SK-N-SH (cell line): ENCODE measurements at regions not wholly inside any gene's neighbourhood (a gene's known extent, or its start where the extent isn't known, plus 50 kb on each side); places are given as distances from the start of the nearest gene placed in this dataset.

Experiments used
- CTCF ChIA-PET: fragments of 300-600, 350-600 bp; formaldehyde crosslinking; extraction: SDS; loops from one replicate; lab custom pipeline; 2021; lab: Yijun Ruan, JAX
- POLR2A ChIA-PET: fragments of 350-600 bp; sonication (Branson Sonifier 250); formaldehyde crosslinking; extraction: SDS; loops from one replicate; lab custom pipeline; 2020; ENCODE audit warnings: antibody characterized with exemption, inconsistent platforms; lab: Yijun Ruan, JAX
- DNase-seq: peaks from one replicate; pipeline ENCODE4 v3.0.0; 2012
- H2AFZ ChIP-seq: fragments of 200-600 bp; sonication (generic); 2 replicates; pipeline ENCODE4 v1.8.1; 2016; ENCODE audit warnings: antibody characterized with exemption, mild to moderate bottlenecking, low read depth
- H3F3A ChIP-seq: fragments of 200-600 bp; sonication (generic); replicated peaks from 2 replicates; pipeline ENCODE3; 2016; ENCODE audit warnings: antibody characterized with exemption, mild to moderate bottlenecking; ENCODE audit not compliant: insufficient read depth
- H3K27ac ChIP-seq, 2 experiments: fragments of 200-500 bp in 1 of 2; fragments of 200-600 bp in 1 of 2; sonication (Bioruptor generic) in 1 of 2; sonication (generic), shearing (Covaris generic) in 1 of 2; 2 replicates each; pipeline versions ENCODE4 v1.5.1 to v1.6.1; 2014 to 2016; ENCODE audit warnings: low read depth in 2 of 2, inconsistent platforms in 1 of 2, low read length in 1 of 2, mild to moderate bottlenecking in 1 of 2, mixed read lengths in 1 of 2
- H3K27me3 ChIP-seq: fragments of 200-600 bp; sonication (generic), shearing (Covaris generic); 2 replicates; pipeline ENCODE4 v1.6.1; 2016; ENCODE audit warnings: mixed run types; ENCODE audit not compliant: insufficient read depth
- H3K36me3 ChIP-seq, 2 experiments: fragments of 200-500 bp in 1 of 2; fragments of 200-600 bp in 1 of 2; sonication (Bioruptor generic) in 1 of 2; sonication (generic) in 1 of 2; replicated peaks in 1 of 2; 2 replicates each; pipeline versions ENCODE3 to v1.5.1; 2014 to 2016; ENCODE audit warnings: low read length in 1 of 2, mild to moderate bottlenecking in 1 of 2; ENCODE audit not compliant: insufficient read depth in 2 of 2, control insufficient read depth in 1 of 2
- H3K4me1 ChIP-seq, 2 experiments: fragments of 200-500 bp in 1 of 2; fragments of 200-600 bp in 1 of 2; sonication (Bioruptor generic) in 1 of 2; sonication (generic), shearing (Covaris generic) in 1 of 2; 2 replicates each; pipeline versions ENCODE4 v1.5.1 to v1.6.1; 2014 to 2016; ENCODE audit warnings: low read depth in 1 of 2, low read length in 1 of 2, mixed run types in 1 of 2; ENCODE audit not compliant: insufficient read depth in 2 of 2, control insufficient read depth in 1 of 2
- H3K4me2 ChIP-seq: fragments of 200-600 bp; sonication (generic), shearing (Covaris generic); 2 replicates; pipeline ENCODE4 v1.6.1; 2017; ENCODE audit warnings: mixed run types
- H3K4me3 ChIP-seq, 2 experiments: fragments of 200-500 bp in 1 of 2; fragments of 200-600 bp in 1 of 2; sonication (Bioruptor generic) in 1 of 2; sonication (generic), shearing (Covaris generic) in 1 of 2; 2 replicates each; pipeline versions ENCODE4 v1.5.1 to v1.8.1; 2014 to 2016; ENCODE audit warnings: low read depth in 2 of 2, inconsistent platforms in 1 of 2, low read length in 1 of 2, mild to moderate bottlenecking in 1 of 2, mixed read lengths in 1 of 2, moderate library complexity in 1 of 2
- H3K79me2 ChIP-seq: fragments of 200-600 bp; sonication (generic); 2 replicates; pipeline ENCODE4 v1.8.1; 2017; ENCODE audit warnings: mild to moderate bottlenecking; ENCODE audit not compliant: insufficient read depth
- H3K9ac ChIP-seq: fragments of 200-600 bp; sonication (generic); 2 replicates; pipeline ENCODE4 v1.6.1; 2017; ENCODE audit warnings: mixed run types
- H3K9me2 ChIP-seq: fragments of 200-600 bp; sonication (generic); 2 replicates; pipeline ENCODE4 v1.6.1; 2017; ENCODE audit warnings: mixed run types
- H3K9me3 ChIP-seq: fragments of 200-600 bp; sonication (generic); 2 replicates; pipeline ENCODE4 v1.6.1; 2017; ENCODE audit warnings: mixed run types, mild to moderate bottlenecking, moderate library complexity
- H4K20me1 ChIP-seq: fragments of 200-600 bp; sonication (generic); 2 replicates; pipeline ENCODE4 v1.6.1; 2017; ENCODE audit warnings: mild to moderate bottlenecking, mixed run types; ENCODE audit not compliant: insufficient read depth
- ELF1 ChIP-seq: IDR thresholded peaks from 2 replicates; pipeline ENCODE4 v1.4.0; 2012
- EZH2phosphoT487 ChIP-seq: fragments of 200-600 bp; sonication (generic); IDR thresholded peaks from 2 replicates; pipeline ENCODE4 v1.6.1; 2017; ENCODE audit warnings: low read depth, mixed run types, mild to moderate bottlenecking, antibody characterized with exemption, moderate library complexity, borderline replicate concordance
- FOXJ3 ChIP-seq: sonication (generic); formaldehyde crosslinking; IDR thresholded peaks from 2 replicates; pipeline ENCODE4 v1.5.1; 2020; ENCODE audit warnings: mild to moderate bottlenecking, missing genetic modification reagents
- FOXM1 ChIP-seq: IDR thresholded peaks from 2 replicates; pipeline ENCODE4 v1.4.0; 2012; ENCODE audit warnings: low read depth, mild to moderate bottlenecking
- MEF2A ChIP-seq: IDR thresholded peaks from 2 replicates; pipeline ENCODE4 v1.4.0; 2012; ENCODE audit warnings: low read depth, borderline replicate concordance
- NFIC ChIP-seq: IDR thresholded peaks from 2 replicates; pipeline ENCODE4 v1.4.0; 2012; ENCODE audit warnings: borderline replicate concordance
- NRF1 ChIP-seq: IDR thresholded peaks from 2 replicates; pipeline ENCODE4 v1.6.1; 2012; ENCODE audit warnings: low read depth, mild to moderate bottlenecking, low read length
- PBX3 ChIP-seq: IDR thresholded peaks from 2 replicates; pipeline ENCODE4; 2012
- REST ChIP-seq: IDR thresholded peaks from 2 replicates; pipeline ENCODE4 v1.6.1; 2012; ENCODE audit warnings: mild to moderate bottlenecking, low read depth, low read length, moderate library complexity
- RFX5 ChIP-seq: IDR thresholded peaks from 2 replicates; pipeline ENCODE4 v1.6.1; 2012; ENCODE audit warnings: mild to moderate bottlenecking, improper control_type of control experiment, low read length
- RXRA ChIP-seq: IDR thresholded peaks from 2 replicates; pipeline ENCODE4 v1.4.0; 2012; ENCODE audit warnings: low read depth, mild to moderate bottlenecking, borderline replicate concordance
- SIN3A ChIP-seq: IDR thresholded peaks from 2 replicates; pipeline ENCODE4 v1.6.1; 2012; ENCODE audit warnings: low read depth, mild to moderate bottlenecking, low read length, moderate library complexity, borderline replicate concordance
- TEAD4 ChIP-seq: IDR thresholded peaks from 2 replicates; pipeline ENCODE4 v1.4.0; 2012; ENCODE audit warnings: mild to moderate bottlenecking, borderline replicate concordance; ENCODE audit not compliant: insufficient read depth
- WGBS: methylation state at CpG from one replicate; pipeline ENCODE4 v1.1.6; 2017; ENCODE audit warnings: low lambda C conversion rate; 5-methylcytosine and 5-hydroxymethylcytosine counted together
- TF ChIP-seq, protein P1 (sequence below): IDR thresholded peaks from 2 replicates; pipeline ENCODE4 v1.4.0; 2012; ENCODE audit warnings: low read depth, borderline replicate concordance
- TF ChIP-seq, protein P2 (sequence below): fragments of 200-600 bp; sonication (generic); IDR thresholded peaks from 2 replicates; pipeline ENCODE4 v1.6.1; 2017; ENCODE audit warnings: antibody characterized with exemption, mild to moderate bottlenecking, moderate library complexity

GRCh38 chr6:100237821-100238220 lies 226.9 kb downstream of the SIM1 start:
- Histone ChIP-seq H3K4me2 (no peak overlapping the region), H3K36me3 (no peaks in the 10 kb centered on the region), H3K9me2 (no peaks in the 10 kb centered on the region), H3K27me3 (no peaks in the 10 kb centered on the region), H2AFZ (peak overlapping the region; percentile 50; the same call in 1 of the 2 replicates), H3K27ac (no peak overlapping the region), H3F3A (peaks cover 5% of the 10 kb centered on the region), H4K20me1 (no peaks in the 10 kb centered on the region), H3K9ac (no peak overlapping the region), H3K4me3 (no peak overlapping the region), H3K4me1 (no peaks in the 10 kb centered on the region), H3K79me2 (no peaks in the 10 kb centered on the region), H3K9me3 (no peaks in the 10 kb centered on the region)
- ChIA-PET POLR2A (no interaction called here), CTCF (interaction anchor here (0.6 kb wide), 1 partner anchor 760 kb away, joined by 3 read pairs; no protein-coding TSS in a partner anchor)
- TF ChIP-seq REST (no peak), EZH2phosphoT487 (no peak)
- WGBS: 13% methylated on average over 2 of the region's 2 CpGs
- no peak for DNase-seq

DNA sequence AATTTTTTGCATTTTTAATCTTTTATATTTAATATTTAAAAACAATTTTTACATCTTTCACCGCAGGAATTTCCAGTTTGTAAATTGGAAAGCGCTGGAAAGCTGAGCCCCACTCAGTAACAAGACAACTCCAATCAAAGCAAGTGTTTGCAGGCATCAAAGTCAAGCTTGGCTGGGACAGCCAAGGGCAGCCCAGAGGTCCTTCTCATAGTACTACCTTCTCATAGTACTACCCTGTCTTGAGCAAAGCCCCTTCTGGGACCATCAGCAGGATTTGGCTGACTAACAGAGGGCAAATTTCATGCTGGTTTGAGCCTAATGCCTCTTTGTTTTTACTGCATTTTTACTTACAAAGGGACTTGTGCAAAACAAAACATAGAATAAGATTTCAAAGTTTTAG lies 228.3 kb downstream of the SIM1 start:
- H3K4me3 ChIP-seq: no peak overlapping the region
- no peaks in the 10 kb centered on the region for H3K36me3 ChIP-seq
- DNase-seq: no peak
- 26% methylated on average over 2 of the region's 2 CpGs for WGBS
- peaks cover 5% of the 10 kb centered on the region for H3F3A ChIP-seq
- no peaks in the 10 kb centered on the region for H3K79me2 ChIP-seq
- no peak overlapping the region for H3K9ac ChIP-seq
- H3K27ac ChIP-seq: no peak overlapping the region
- POLR2A ChIA-PET: no interaction called here
- no peak overlapping the region for H2AFZ ChIP-seq
- H3K9me2 ChIP-seq: no peaks in the 10 kb centered on the region
- no peaks in the 10 kb centered on the region for H3K9me3 ChIP-seq
- H3K27me3 ChIP-seq: no peaks in the 10 kb centered on the region
- no peak overlapping the region for H3K4me2 ChIP-seq
- no peaks in the 10 kb centered on the region for H4K20me1 ChIP-seq
- H3K4me1 ChIP-seq: no peaks in the 10 kb centered on the region; a peak in 1 of 4 replicates
- CTCF ChIA-PET: no interaction called here
- no peak for TF ChIP-seq PBX3
- no peak for TF ChIP-seq RXRA
- no peak for TF ChIP-seq RFX5
- no peak for TF ChIP-seq TEAD4
- no peak for TF ChIP-seq REST
- TF ChIP-seq ELF1: no peak
- no peak for TF ChIP-seq MEF2A
- no peak for TF ChIP-seq NFIC
- no peak for TF ChIP-seq SIN3A
- no peak for TF ChIP-seq FOXJ3 (CRISPR knock-in tag)
- TF ChIP-seq, protein P1, sequence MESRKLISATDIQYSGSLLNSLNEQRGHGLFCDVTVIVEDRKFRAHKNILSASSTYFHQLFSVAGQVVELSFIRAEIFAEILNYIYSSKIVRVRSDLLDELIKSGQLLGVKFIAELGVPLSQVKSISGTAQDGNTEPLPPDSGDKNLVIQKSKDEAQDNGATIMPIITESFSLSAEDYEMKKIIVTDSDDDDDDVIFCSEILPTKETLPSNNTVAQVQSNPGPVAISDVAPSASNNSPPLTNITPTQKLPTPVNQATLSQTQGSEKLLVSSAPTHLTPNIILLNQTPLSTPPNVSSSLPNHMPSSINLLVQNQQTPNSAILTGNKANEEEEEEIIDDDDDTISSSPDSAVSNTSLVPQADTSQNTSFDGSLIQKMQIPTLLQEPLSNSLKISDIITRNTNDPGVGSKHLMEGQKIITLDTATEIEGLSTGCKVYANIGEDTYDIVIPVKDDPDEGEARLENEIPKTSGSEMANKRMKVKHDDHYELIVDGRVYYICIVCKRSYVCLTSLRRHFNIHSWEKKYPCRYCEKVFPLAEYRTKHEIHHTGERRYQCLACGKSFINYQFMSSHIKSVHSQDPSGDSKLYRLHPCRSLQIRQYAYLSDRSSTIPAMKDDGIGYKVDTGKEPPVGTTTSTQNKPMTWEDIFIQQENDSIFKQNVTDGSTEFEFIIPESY: no peak
- TF ChIP-seq NRF1: no peak
- TF ChIP-seq, protein P2, sequence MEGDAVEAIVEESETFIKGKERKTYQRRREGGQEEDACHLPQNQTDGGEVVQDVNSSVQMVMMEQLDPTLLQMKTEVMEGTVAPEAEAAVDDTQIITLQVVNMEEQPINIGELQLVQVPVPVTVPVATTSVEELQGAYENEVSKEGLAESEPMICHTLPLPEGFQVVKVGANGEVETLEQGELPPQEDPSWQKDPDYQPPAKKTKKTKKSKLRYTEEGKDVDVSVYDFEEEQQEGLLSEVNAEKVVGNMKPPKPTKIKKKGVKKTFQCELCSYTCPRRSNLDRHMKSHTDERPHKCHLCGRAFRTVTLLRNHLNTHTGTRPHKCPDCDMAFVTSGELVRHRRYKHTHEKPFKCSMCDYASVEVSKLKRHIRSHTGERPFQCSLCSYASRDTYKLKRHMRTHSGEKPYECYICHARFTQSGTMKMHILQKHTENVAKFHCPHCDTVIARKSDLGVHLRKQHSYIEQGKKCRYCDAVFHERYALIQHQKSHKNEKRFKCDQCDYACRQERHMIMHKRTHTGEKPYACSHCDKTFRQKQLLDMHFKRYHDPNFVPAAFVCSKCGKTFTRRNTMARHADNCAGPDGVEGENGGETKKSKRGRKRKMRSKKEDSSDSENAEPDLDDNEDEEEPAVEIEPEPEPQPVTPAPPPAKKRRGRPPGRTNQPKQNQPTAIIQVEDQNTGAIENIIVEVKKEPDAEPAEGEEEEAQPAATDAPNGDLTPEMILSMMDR: no peak
- no peak for TF ChIP-seq FOXM1
